NT2/D1 (cell line): ENCODE measurements at regions not wholly inside any gene's neighbourhood (a gene's known extent, or its start where the extent isn't known, plus 50 kb on each side); places are given as distances from the start of the nearest gene placed in this dataset.

Experiments
- DNase-seq: peaks from one replicate; pipeline ENCODE4 v3.0.0-alpha.2; 2011; ENCODE audit warnings: low read depth, low spot score
- H3K27me3 ChIP-seq: 2 replicates; pipeline ENCODE4 v1.6.0; 2011; ENCODE audit warnings: mild to moderate bottlenecking; ENCODE audit not compliant: insufficient read length, insufficient read depth
- H3K36me3 ChIP-seq: 2 replicates; pipeline ENCODE4 v1.6.1; 2011; ENCODE audit warnings: mild to moderate bottlenecking, low read length, mixed read lengths; ENCODE audit not compliant: insufficient read depth, insufficient read length
- H3K4me1 ChIP-seq: 2 replicates; pipeline ENCODE4 v1.5.1; 2011; ENCODE audit not compliant: insufficient read depth, insufficient read length
- H3K4me3 ChIP-seq: 2 replicates; pipeline ENCODE4 v1.5.1; 2011; ENCODE audit warnings: low read depth; ENCODE audit not compliant: insufficient read length
- H3K9ac ChIP-seq: 2 replicates; pipeline ENCODE4 v1.6.0; 2011; ENCODE audit warnings: low read depth; ENCODE audit not compliant: insufficient read length
- H3K9me3 ChIP-seq: 2 replicates; pipeline ENCODE4 v1.5.1; 2011; ENCODE audit warnings: mild to moderate bottlenecking, low read length; ENCODE audit not compliant: insufficient read depth
- SUZ12 ChIP-seq: IDR thresholded peaks from 2 replicates; pipeline ENCODE4 v1.6.1; 2011; ENCODE audit not compliant: insufficient read length, insufficient read depth; ENCODE audit errors: extremely low read depth
- YY1 ChIP-seq: IDR thresholded peaks from 2 replicates; pipeline ENCODE4 v1.6.1; 2011; ENCODE audit not compliant: insufficient read length, insufficient read depth
- ZNF274 ChIP-seq: IDR thresholded peaks from 2 replicates; pipeline ENCODE4 v1.6.1; 2011; ENCODE audit warnings: mild to moderate bottlenecking, low read depth, low read length

DNA sequence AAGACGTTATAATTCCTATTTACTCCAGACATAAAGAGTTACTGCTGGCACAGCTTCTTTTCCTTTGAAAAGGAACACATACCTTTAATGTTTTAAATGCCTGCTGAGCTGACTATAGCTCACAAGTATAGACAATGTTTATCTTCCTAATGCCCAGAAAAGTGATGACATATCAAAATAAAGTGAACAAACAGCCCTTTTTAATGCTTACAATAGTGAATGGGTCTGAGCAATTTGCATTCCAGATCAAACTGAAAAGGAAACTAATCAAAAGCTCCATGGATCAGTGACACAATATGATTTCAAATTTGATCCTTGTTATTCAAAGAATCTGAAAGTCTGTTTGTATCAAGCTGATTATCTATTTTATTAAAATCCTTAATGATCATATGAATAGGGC lies 233.6 kb upstream of the SEMA3E start:
- Histone ChIP-seq H3K4me3 (no peak overlapping the region), H3K9me3 (no peaks in the 10 kb centered on the region), H3K36me3 (no peaks in the 10 kb centered on the region), H3K27me3 (no peaks in the 10 kb centered on the region), H3K4me1 (no peaks in the 10 kb centered on the region), H3K9ac (no peak overlapping the region)
- TF ChIP-seq SUZ12 = no peak
- no peak for TF ChIP-seq YY1
- no peak for TF ChIP-seq ZNF274
- no peak for DNase-seq

DNA sequence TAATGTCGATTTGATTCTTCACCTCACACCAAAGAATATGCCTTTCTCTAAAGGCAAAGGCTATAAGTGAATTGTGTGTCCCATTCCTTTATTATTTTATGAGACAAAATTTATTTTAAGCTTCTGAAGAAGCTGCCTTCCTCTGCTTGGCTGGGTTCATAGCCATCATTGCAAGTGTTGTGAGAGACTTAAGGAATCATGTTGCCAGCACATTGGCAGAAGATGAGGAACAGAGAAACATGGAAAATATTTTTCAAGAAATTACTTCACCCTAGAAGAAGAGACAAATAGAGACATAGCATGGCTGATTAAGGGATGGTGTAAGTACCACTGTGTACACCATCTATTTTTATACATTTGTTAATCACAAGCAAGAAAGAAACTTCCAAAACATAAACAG lies 230.1 kb upstream of the SEMA3E start:
- DNase-seq = no peak
- H3K4me3 ChIP-seq = no peak overlapping the region
- no peaks in the 10 kb centered on the region for H3K4me1 ChIP-seq
- no peaks in the 10 kb centered on the region for H3K27me3 ChIP-seq
- H3K9me3 ChIP-seq = no peaks in the 10 kb centered on the region
- H3K9ac ChIP-seq = no peak overlapping the region
- H3K36me3 ChIP-seq = no peaks in the 10 kb centered on the region
- no peak for TF ChIP-seq YY1
- no peak for TF ChIP-seq SUZ12
- TF ChIP-seq ZNF274 = no peak

GRCh38 chr7:83878614-83879013 lies 229.7 kb upstream of the SEMA3E start:
- H3K9me3 ChIP-seq = no peaks in the 10 kb centered on the region
- TF ChIP-seq SUZ12 = no peak
- no peak for TF ChIP-seq YY1
- no peak for TF ChIP-seq ZNF274
- no peak overlapping the region for H3K9ac ChIP-seq
- no peak overlapping the region for H3K4me3 ChIP-seq
- no peaks in the 10 kb centered on the region for H3K36me3 ChIP-seq
- no peak for DNase-seq
- H3K27me3 ChIP-seq = no peaks in the 10 kb centered on the region
- no peaks in the 10 kb centered on the region for H3K4me1 ChIP-seq

GRCh38 chr7:83876593-83876992 lies 227.7 kb upstream of the SEMA3E start:
- H3K36me3 ChIP-seq = no peaks in the 10 kb centered on the region
- H3K9me3 ChIP-seq = no peaks in the 10 kb centered on the region
- no peaks in the 10 kb centered on the region for H3K27me3 ChIP-seq
- no peak for DNase-seq
- no peak overlapping the region for H3K9ac ChIP-seq
- TF ChIP-seq SUZ12 (no peak), YY1 (no peak), ZNF274 (no peak)
- no peaks in the 10 kb centered on the region for H3K4me1 ChIP-seq
- no peak overlapping the region for H3K4me3 ChIP-seq

GRCh38 chr7:83873459-83873858 lies 224.5 kb upstream of the SEMA3E start:
- DNase-seq = no peak
- H3K27me3 ChIP-seq = no peaks in the 10 kb centered on the region

DNA sequence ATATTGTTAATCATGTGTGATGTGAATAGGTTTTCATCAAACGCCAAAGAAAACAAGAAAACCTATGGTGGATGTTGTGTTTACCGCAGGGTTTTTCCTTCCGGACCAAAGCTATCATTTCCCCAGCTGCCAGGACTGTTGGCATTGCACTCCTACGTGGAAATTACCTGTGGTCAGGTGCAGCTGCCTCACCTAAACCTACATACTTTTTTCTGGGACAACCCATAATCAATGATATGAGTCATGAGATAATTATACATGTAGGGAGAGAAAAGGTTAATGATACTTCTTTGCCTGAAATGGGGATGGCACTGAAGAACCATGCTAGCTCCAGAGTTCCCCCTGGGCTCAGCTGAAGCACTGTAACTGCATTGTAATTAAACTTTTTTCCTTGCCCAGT lies 223.6 kb upstream of the SEMA3E start:
- Histone ChIP-seq H3K27me3 (no peaks in the 10 kb centered on the region), H3K9ac (no peak overlapping the region), H3K4me3 (no peak overlapping the region), H3K36me3 (no peaks in the 10 kb centered on the region), H3K4me1 (no peaks in the 10 kb centered on the region), H3K9me3 (no peaks in the 10 kb centered on the region)
- TF ChIP-seq YY1 (no peak), ZNF274 (no peak), SUZ12 (no peak)
- DNase-seq = no peak

More at GRCh38 chr7:83873459-83873858, 224.5 kb upstream of the SEMA3E start:
- Histone ChIP-seq H3K36me3 (no peaks in the 10 kb centered on the region), H3K9me3 (no peaks in the 10 kb centered on the region), H3K4me3 (no peak overlapping the region), H3K9ac (no peak overlapping the region), H3K4me1 (no peaks in the 10 kb centered on the region)
- no peak for TF ChIP-seq ZNF274
- no peak for TF ChIP-seq SUZ12
- no peak for TF ChIP-seq YY1

DNA sequence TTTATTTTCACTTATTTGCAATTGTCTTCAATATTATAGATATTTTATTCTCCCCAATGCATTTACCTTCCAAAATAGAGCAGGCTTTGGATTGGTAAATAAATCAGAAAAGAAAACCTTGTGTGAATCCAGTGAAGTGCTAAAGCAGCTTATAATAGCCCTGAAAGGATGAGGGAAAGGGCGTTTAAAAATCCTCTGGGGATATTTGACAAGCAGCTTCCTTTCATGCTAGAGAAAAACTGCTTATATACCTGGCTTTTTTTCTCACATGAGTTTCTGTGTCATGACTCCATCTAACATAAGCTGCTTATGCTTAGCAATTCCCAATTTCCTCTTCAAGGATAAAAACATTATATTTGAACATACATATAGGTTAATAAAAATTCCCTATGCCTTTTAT lies 221.6 kb upstream of the SEMA3E start:
- Histone ChIP-seq H3K36me3 (no peaks in the 10 kb centered on the region), H3K4me3 (no peak overlapping the region), H3K27me3 (no peaks in the 10 kb centered on the region), H3K9me3 (no peaks in the 10 kb centered on the region), H3K9ac (no peak overlapping the region), H3K4me1 (no peaks in the 10 kb centered on the region)
- DNase-seq = no peak
- TF ChIP-seq ZNF274 (no peak), SUZ12 (no peak), YY1 (no peak)

DNA sequence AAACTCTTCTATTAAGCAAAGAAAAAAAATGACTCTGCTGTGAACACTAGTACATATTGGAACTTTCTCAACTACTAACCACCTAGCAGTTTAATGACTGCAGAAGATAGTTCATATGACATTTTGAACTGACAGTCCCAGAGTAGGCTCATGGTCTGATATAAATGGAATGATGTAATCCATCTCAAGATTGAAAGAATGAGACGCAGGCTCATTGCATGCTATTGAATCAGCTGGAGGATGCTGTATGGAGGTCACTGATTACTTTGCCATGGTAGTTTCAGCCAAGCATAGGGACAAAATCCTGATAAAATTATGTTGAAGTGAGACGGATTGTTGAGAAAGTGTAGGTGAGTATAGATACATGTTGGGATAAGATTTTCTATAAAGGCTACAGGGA lies 217.6 kb upstream of the SEMA3E start:
- no peaks in the 10 kb centered on the region for H3K27me3 ChIP-seq
- H3K9me3 ChIP-seq = no peaks in the 10 kb centered on the region
- no peak for DNase-seq
- H3K4me1 ChIP-seq = no peaks in the 10 kb centered on the region
- H3K4me3 ChIP-seq = no peak overlapping the region
- no peaks in the 10 kb centered on the region for H3K36me3 ChIP-seq
- TF ChIP-seq SUZ12 = no peak
- no peak overlapping the region for H3K9ac ChIP-seq
